ENCODE measurements at regions not wholly inside any gene's neighbourhood (a gene's known extent, or its start where the extent isn't known, plus 50 kb on each side); places are given as distances from the start of the nearest gene placed in this dataset.

DNA sequence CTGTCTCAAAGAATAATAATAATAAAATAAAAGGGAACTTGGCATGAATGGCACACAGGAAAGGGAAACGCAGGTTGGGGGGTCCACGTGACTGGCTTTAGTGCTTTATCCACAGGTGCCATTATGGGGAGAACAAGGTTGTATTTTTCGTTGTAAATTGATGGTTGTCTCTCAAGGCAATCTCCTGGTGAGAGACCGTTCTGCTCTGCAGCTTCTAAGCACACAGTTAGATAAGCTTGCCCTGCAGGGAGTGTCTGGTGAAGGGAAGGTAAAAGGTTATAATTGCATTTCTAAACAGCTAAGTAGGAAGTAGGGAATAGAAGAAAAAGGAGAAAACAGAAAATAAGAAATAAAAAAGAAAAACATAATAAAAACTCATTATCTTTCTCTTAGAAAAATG, 69.1 kb upstream of the CPSF6 start (continued):
- TF ChIP-seq, protein P1, sequence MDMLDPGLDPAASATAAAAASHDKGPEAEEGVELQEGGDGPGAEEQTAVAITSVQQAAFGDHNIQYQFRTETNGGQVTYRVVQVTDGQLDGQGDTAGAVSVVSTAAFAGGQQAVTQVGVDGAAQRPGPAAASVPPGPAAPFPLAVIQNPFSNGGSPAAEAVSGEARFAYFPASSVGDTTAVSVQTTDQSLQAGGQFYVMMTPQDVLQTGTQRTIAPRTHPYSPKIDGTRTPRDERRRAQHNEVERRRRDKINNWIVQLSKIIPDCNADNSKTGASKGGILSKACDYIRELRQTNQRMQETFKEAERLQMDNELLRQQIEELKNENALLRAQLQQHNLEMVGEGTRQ (IDR thresholded peaks at IDR 0.05; ENCODE audit: low read length), result no peak
- no peak for TF ChIP-seq SRF (IDR thresholded peaks at IDR 0.05; ENCODE audit: low read depth, low read length)
